ENCODE measurements at regions not wholly inside any gene's neighbourhood (a gene's known extent, or its start where the extent isn't known, plus 50 kb on each side); places are given as distances from the start of the nearest gene placed in this dataset.

DNA sequence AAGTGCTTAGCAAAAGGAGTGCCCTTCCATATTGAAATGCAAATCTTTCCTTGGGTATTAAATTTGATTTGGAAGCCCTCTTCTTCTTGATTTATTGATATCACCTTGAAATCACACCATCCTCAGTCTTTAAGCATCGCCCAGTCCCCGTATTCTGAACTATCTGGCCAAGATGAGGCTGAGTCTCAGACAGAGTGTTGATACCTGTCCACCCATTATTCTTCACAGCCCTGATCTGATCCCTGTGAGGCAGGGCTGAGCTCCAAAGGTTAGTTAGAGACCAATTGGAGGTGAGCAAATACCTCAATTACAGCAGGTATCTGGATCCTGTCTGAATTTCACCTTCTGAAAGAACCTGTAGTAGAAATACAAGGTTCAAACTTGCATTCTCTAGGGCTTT is 326.3 kb downstream of the FAT3 start:
- Histone ChIP-seq H3K36me3 (ENCODE audit: control insufficient read depth, insufficient read depth, low read length) (no peaks in the 10 kb centered on the region), H3K79me2 (ENCODE audit: control insufficient read depth, insufficient read depth, low read length) (no peaks in the 10 kb centered on the region), H4K20me1 (replicated peaks; ENCODE audit: control insufficient read depth, insufficient read depth, low read length) (no peaks in the 10 kb centered on the region), H3K4me1 (replicated peaks in 1 of 2; ENCODE audit: control insufficient read depth in 2 of 2, insufficient read depth in 2 of 2, low read length in 2 of 2) (no peaks in the 10 kb centered on the region), H3K4me3 (no peak overlapping the region), H3K9ac (ENCODE audit: insufficient read depth in 1 of 2, low read depth in 2 of 2, low read length in 2 of 2) (no peak overlapping the region), H3K27me3 (ENCODE audit: control insufficient read depth in 2 of 2, insufficient read depth in 2 of 2, low read length in 2 of 2) (no peaks in the 10 kb centered on the region), H3K9me1 (ENCODE audit: control insufficient read depth, insufficient read depth, low read length) (no peaks in the 10 kb centered on the region), H3K4me2 (ENCODE audit: insufficient read depth, low read length) (no peak overlapping the region), H3K9me3 (replicated peaks; ENCODE audit: control insufficient read depth, insufficient read depth, low read depth, low read length) (no peaks in the 10 kb centered on the region), H3K27ac (ENCODE audit: extremely low read depth, low read depth, low read length) (no peak overlapping the region), H2AFZ (ENCODE audit: low read depth, low read length) (no peak overlapping the region)
- ATAC-seq (no peak), FAIRE-seq (no peak), DNase-seq (ENCODE audit: extremely low read depth in 1 of 4, low spot score in 3 of 4) (no peak)
- intact Hi-C loops (cut with micrococcal nuclease) = no loop called here
- 0% methylated on average over 2 of the region's 2 CpGs for WGBS (ENCODE audit: insufficient coverage, low coverage, missing lambda C conversion rate)
- in situ Hi-C loops (cut with MboI) = no loop called here
- CTCF ChIA-PET (ENCODE audit: low intra/inter-chr PET ratio) = no interaction called here
- POLR2A ChIA-PET = no interaction called here
- no TSS peak for BruUV-seq (replicated peaks)
- no peak for TF ChIP-seq KLF6 (CRISPR knock-in tag; IDR thresholded peaks at IDR 0.05; ENCODE audit: borderline replicate concordance)
- TF ChIP-seq, protein P1, sequence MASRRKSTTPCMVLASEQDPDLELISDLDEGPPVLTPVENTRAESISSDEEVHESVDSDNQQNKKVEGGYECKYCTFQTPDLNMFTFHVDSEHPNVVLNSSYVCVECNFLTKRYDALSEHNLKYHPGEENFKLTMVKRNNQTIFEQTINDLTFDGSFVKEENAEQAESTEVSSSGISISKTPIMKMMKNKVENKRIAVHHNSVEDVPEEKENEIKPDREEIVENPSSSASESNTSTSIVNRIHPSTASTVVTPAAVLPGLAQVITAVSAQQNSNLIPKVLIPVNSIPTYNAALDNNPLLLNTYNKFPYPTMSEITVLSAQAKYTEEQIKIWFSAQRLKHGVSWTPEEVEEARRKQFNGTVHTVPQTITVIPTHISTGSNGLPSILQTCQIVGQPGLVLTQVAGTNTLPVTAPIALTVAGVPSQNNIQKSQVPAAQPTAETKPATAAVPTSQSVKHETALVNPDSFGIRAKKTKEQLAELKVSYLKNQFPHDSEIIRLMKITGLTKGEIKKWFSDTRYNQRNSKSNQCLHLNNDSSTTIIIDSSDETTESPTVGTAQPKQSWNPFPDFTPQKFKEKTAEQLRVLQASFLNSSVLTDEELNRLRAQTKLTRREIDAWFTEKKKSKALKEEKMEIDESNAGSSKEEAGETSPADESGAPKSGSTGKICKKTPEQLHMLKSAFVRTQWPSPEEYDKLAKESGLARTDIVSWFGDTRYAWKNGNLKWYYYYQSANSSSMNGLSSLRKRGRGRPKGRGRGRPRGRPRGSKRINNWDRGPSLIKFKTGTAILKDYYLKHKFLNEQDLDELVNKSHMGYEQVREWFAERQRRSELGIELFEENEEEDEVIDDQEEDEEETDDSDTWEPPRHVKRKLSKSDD (conservative IDR thresholded peaks at IDR 0.05; ENCODE audit: low read length) = no peak
- TF ChIP-seq HMG20A (CRISPR knock-in tag; conservative IDR thresholded peaks at IDR 0.05) = no peak
- no peak for TF ChIP-seq PHB2 (IDR thresholded peaks at IDR 0.05; ENCODE audit: low read depth)
- no peak for TF ChIP-seq CBX1 (IDR thresholded peaks at IDR 0.05; ENCODE audit: low read depth)
- TF ChIP-seq ZNF717 (CRISPR knock-in tag; IDR thresholded peaks at IDR 0.05) = no peak
- TF ChIP-seq, protein P2, sequence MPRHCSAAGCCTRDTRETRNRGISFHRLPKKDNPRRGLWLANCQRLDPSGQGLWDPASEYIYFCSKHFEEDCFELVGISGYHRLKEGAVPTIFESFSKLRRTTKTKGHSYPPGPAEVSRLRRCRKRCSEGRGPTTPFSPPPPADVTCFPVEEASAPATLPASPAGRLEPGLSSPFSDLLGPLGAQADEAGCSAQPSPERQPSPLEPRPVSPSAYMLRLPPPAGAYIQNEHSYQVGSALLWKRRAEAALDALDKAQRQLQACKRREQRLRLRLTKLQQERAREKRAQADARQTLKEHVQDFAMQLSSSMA (CRISPR knock-in tag; IDR thresholded peaks at IDR 0.05) = no peak
- TF ChIP-seq, protein P3, sequence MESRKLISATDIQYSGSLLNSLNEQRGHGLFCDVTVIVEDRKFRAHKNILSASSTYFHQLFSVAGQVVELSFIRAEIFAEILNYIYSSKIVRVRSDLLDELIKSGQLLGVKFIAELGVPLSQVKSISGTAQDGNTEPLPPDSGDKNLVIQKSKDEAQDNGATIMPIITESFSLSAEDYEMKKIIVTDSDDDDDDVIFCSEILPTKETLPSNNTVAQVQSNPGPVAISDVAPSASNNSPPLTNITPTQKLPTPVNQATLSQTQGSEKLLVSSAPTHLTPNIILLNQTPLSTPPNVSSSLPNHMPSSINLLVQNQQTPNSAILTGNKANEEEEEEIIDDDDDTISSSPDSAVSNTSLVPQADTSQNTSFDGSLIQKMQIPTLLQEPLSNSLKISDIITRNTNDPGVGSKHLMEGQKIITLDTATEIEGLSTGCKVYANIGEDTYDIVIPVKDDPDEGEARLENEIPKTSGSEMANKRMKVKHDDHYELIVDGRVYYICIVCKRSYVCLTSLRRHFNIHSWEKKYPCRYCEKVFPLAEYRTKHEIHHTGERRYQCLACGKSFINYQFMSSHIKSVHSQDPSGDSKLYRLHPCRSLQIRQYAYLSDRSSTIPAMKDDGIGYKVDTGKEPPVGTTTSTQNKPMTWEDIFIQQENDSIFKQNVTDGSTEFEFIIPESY (CRISPR knock-in tag; IDR thresholded peaks at IDR 0.05) = no peak
- TF ChIP-seq, protein P4, sequence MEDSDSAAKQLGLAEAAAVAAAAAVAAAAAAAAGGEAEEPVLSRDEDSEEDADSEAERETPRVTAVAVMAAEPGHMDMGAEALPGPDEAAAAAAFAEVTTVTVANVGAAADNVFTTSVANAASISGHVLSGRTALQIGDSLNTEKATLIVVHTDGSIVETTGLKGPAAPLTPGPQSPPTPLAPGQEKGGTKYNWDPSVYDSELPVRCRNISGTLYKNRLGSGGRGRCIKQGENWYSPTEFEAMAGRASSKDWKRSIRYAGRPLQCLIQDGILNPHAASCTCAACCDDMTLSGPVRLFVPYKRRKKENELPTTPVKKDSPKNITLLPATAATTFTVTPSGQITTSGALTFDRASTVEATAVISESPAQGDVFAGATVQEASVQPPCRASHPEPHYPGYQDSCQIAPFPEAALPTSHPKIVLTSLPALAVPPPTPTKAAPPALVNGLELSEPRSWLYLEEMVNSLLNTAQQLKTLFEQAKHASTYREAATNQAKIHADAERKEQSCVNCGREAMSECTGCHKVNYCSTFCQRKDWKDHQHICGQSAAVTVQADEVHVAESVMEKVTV (CRISPR knock-in tag; IDR thresholded peaks at IDR 0.05) = no peak
- TF ChIP-seq PTBP1 (IDR thresholded peaks at IDR 0.05; ENCODE audit: low read depth, low read length) = no peak
- TF ChIP-seq EP300 (IDR thresholded peaks at IDR 0.05; ENCODE audit: low read length) = no peak
- TF ChIP-seq ZNF232 (CRISPR knock-in tag; IDR thresholded peaks at IDR 0.05) = no peak
- TF ChIP-seq, protein P5, sequence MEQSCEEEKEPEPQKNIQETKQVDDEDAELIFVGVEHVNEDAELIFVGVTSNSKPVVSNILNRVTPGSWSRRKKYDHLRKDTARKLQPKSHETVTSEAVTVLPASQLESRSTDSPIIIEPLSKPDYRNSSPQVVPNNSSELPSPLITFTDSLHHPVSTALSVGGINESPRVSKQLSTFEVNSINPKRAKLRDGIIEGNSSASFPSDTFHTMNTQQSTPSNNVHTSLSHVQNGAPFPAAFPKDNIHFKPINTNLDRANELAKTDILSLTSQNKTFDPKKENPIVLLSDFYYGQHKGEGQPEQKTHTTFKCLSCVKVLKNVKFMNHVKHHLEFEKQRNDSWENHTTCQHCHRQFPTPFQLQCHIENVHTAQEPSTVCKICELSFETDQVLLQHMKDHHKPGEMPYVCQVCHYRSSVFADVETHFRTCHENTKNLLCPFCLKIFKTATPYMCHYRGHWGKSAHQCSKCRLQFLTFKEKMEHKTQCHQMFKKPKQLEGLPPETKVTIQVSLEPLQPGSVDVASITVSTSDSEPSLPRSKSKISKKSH (CRISPR knock-in tag; IDR thresholded peaks at IDR 0.05) = no peak
- no peak for TF ChIP-seq SMARCB1 (IDR thresholded peaks at IDR 0.05; ENCODE audit: insufficient read length, low read depth)
- TF ChIP-seq ZNF785 (CRISPR knock-in tag; IDR thresholded peaks at IDR 0.05) = no peak

Measured in K562 (cell line).